GM18499 (cell line): ENCODE measurements at regions not wholly inside any gene's neighbourhood (a gene's known extent, or its start where the extent isn't known, plus 50 kb on each side); places are given as distances from the start of the nearest gene placed in this dataset.
A peak's percentile ranks its signal among the peaks of the same experiment; 100 is the strongest.
"Not testable (repeated sequence)": the region's sequence is repeated elsewhere in the genome, so short reads cannot be mapped to it uniquely, and the experiment has no call there.

Source experiments
- ATAC-seq: cut with Tn5 transposase; IDR thresholded peaks from one replicate; pipeline ENCODE4 v1.9.1; 2021; ENCODE audit warnings: moderate number of reproducible peaks; ENCODE audit not compliant: insufficient read depth, unreplicated experiment

GRCh38 chr4:183044924-183045640 is 54.0 kb upstream of the WWC2 start:
- ATAC-seq: not testable (repeated sequence)

GRCh38 chr4:183038436-183038835 is 60.6 kb upstream of the WWC2 start:
- ATAC-seq: no peak

GRCh38 chr4:183035726-183036415 is 63.2 kb upstream of the WWC2 start:
- ATAC-seq: no peak

GRCh38 chr4:183035256-183035655 is 63.8 kb upstream of the WWC2 start:
- no peak for ATAC-seq

GRCh38 chr4:183030823-183031222 is 68.2 kb upstream of the WWC2 start:
- no peak for ATAC-seq

GRCh38 chr4:183030309-183030708 is 68.7 kb upstream of the WWC2 start:
- no peak for ATAC-seq

GRCh38 chr4:183029365-183029764 is 69.7 kb upstream of the WWC2 start:
- ATAC-seq: no peak

GRCh38 chr4:183026701-183027100 is 72.4 kb upstream of the WWC2 start:
- no peak for ATAC-seq

GRCh38 chr4:183022617-183023016 is 76.4 kb upstream of the WWC2 start:
- no peak for ATAC-seq

- ATAC-seq: no peak
Measured at GRCh38 chr4:183017962-183018361, 81.1 kb upstream of the WWC2 start.

GRCh38 chr4:183014361-183015084 is 84.5 kb upstream of the WWC2 start:
- ATAC-seq: no peak

GRCh38 chr4:183013730-183014002 is 85.4 kb upstream of the WWC2 start:
- no peak for ATAC-seq

- no peak for ATAC-seq
Measured at GRCh38 chr4:183012879-183013729, 86.0 kb upstream of the WWC2 start.

GRCh38 chr4:183011213-183011907 is 87.7 kb upstream of the WWC2 start:
- no peak for ATAC-seq

- no peak for ATAC-seq
Measured at GRCh38 chr4:183008492-183008891, 90.6 kb upstream of the WWC2 start.

- not testable (repeated sequence) for ATAC-seq
Measured at GRCh38 chr4:183004370-183004769, 87.2 kb upstream of the DCTD start.

GRCh38 chr4:182994171-182994570 is 77.0 kb upstream of the DCTD start:
- no peak for ATAC-seq

- peak; percentile 60 for ATAC-seq
Measured at GRCh38 chr4:182978152-182978827, 61.1 kb upstream of the DCTD start.

GRCh38 chr4:182975806-182976205 is 58.6 kb upstream of the DCTD start:
- peak; percentile 71 for ATAC-seq

GRCh38 chr4:182973941-182974340 is 56.8 kb upstream of the DCTD start:
- ATAC-seq: no peak
